Testis (tissue), 2 donors: ENCODE measurements at regions not wholly inside any gene's neighbourhood (a gene's known extent, or its start where the extent isn't known, plus 50 kb on each side); places are given as distances from the start of the nearest gene placed in this dataset.

Experiments used
- POLR2A ChIP-seq: fragments of 450-650 bp; IDR thresholded peaks from one replicate; pipeline ENCODE4 v1.6.1; 2017; ENCODE audit warnings: antibody characterized with exemption, mild to moderate bottlenecking, moderate library complexity
- TF ChIP-seq, protein P1 (sequence below), 3 experiments: fragments of 450-650 bp in 2 of 3; fragments of 200-600 bp in 1 of 3; sonication (generic) in 1 of 3; IDR thresholded peaks; one replicate each; pipeline ENCODE4 v1.5.1; 2016 to 2019; ENCODE audit warnings: antibody characterized with exemption in 3 of 3, mild to moderate bottlenecking in 2 of 3, moderate library complexity in 1 of 3

DNA sequence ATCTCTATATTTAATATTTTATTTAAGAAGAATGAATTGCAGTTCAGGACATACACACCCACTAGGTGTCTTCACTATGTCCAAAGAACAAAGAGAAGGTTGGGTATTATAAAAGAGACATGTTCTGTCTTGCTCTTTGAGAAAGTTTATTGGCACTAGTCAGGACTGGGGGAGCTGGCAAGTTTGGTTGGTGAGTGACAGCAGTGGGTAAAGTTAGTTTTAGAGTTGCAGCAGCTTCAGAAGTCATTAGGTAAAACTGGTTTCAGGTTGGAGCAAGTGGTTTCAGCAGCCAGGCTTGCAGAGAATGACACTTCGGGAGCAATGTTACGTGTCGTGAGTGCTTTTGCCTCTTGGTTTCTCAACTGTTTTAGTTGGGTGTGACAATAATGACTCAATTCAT, 142.2 kb upstream of the HS3ST3A1 start:
- TF ChIP-seq, protein P1, sequence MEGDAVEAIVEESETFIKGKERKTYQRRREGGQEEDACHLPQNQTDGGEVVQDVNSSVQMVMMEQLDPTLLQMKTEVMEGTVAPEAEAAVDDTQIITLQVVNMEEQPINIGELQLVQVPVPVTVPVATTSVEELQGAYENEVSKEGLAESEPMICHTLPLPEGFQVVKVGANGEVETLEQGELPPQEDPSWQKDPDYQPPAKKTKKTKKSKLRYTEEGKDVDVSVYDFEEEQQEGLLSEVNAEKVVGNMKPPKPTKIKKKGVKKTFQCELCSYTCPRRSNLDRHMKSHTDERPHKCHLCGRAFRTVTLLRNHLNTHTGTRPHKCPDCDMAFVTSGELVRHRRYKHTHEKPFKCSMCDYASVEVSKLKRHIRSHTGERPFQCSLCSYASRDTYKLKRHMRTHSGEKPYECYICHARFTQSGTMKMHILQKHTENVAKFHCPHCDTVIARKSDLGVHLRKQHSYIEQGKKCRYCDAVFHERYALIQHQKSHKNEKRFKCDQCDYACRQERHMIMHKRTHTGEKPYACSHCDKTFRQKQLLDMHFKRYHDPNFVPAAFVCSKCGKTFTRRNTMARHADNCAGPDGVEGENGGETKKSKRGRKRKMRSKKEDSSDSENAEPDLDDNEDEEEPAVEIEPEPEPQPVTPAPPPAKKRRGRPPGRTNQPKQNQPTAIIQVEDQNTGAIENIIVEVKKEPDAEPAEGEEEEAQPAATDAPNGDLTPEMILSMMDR (IDR thresholded peaks at IDR 0.05): no peak
- TF ChIP-seq POLR2A: no peak
